HG03342 (cell line): ENCODE measurements at regions not wholly inside any gene's neighbourhood (a gene's known extent, or its start where the extent isn't known, plus 50 kb on each side); places are given as distances from the start of the nearest gene placed in this dataset.
A peak's percentile ranks its signal among the peaks of the same experiment; 100 is the strongest.
"Not testable (repeated sequence)": the region's sequence is repeated elsewhere in the genome, so short reads cannot be mapped to it uniquely, and the experiment has no call there.

Experiments used
- ATAC-seq: cut with Tn5 transposase; IDR thresholded peaks from one replicate; pipeline ENCODE4 v1.9.1; 2021; ENCODE audit warnings: mild to moderate bottlenecking, moderate library complexity; ENCODE audit not compliant: unreplicated experiment

GRCh38 chr3:35849496-35849895, 210.2 kb downstream of the ARPP21 start:
- ATAC-seq = no peak

- no peak for ATAC-seq
Observed at GRCh38 chr3:35849963-35850362, 210.6 kb downstream of the ARPP21 start.

- peak; percentile 95 for ATAC-seq
Observed at GRCh38 chr3:35857004-35857403, 217.7 kb downstream of the ARPP21 start.

GRCh38 chr3:35862057-35862456, 222.7 kb downstream of the ARPP21 start:
- no peak for ATAC-seq

- no peak for ATAC-seq
Observed at GRCh38 chr3:35864871-35865270, 225.5 kb downstream of the ARPP21 start.

- no peak for ATAC-seq
Observed at GRCh38 chr3:35867791-35868190, 228.5 kb downstream of the ARPP21 start.

GRCh38 chr3:35871009-35871408, 231.7 kb downstream of the ARPP21 start:
- no peak for ATAC-seq

- no peak for ATAC-seq
Observed at GRCh38 chr3:35883929-35884328, 244.6 kb downstream of the ARPP21 start.

GRCh38 chr3:35894735-35895134, 255.4 kb downstream of the ARPP21 start:
- ATAC-seq = no peak

- no peak for ATAC-seq
Observed at GRCh38 chr3:35899245-35899644, 259.9 kb downstream of the ARPP21 start.

- ATAC-seq = no peak
Observed at GRCh38 chr3:35900079-35900478, 260.8 kb downstream of the ARPP21 start.

GRCh38 chr3:35908366-35909232, 269.3 kb downstream of the ARPP21 start:
- peak; percentile 97 for ATAC-seq

GRCh38 chr3:35919160-35919559, 279.8 kb downstream of the ARPP21 start:
- no peak for ATAC-seq

GRCh38 chr3:35921718-35922117, 282.4 kb downstream of the ARPP21 start:
- no peak for ATAC-seq

GRCh38 chr3:35924070-35924469, 284.7 kb downstream of the ARPP21 start:
- not testable (repeated sequence) for ATAC-seq

- no peak for ATAC-seq
Observed at GRCh38 chr3:35927441-35927840, 288.1 kb downstream of the ARPP21 start.

GRCh38 chr3:35929158-35929557, 289.8 kb downstream of the ARPP21 start:
- ATAC-seq = no peak

- ATAC-seq = no peak
Observed at GRCh38 chr3:35931867-35932266, 292.5 kb downstream of the ARPP21 start.

- ATAC-seq = no peak
Observed at GRCh38 chr3:35932995-35933394, 293.7 kb downstream of the ARPP21 start.

GRCh38 chr3:35936571-35936970, 297.2 kb downstream of the ARPP21 start:
- no peak for ATAC-seq

GRCh38 chr3:35944926-35945710, 305.8 kb downstream of the ARPP21 start:
- no peak for ATAC-seq
